HFFc6 (cell line): ENCODE measurements at regions not wholly inside any gene's neighbourhood (a gene's known extent, or its start where the extent isn't known, plus 50 kb on each side); places are given as distances from the start of the nearest gene placed in this dataset.
"Not testable (repeated sequence)": the region's sequence is repeated elsewhere in the genome, so short reads cannot be mapped to it uniquely, and the experiment has no call there.

ENCODE experiments used
- DNase-seq: peaks from one replicate; pipeline ENCODE4 v3.0.0-alpha.2; 2018
- H3K27ac Mint-ChIP-seq: 2 replicates; pipeline ENCODE4 v1.8.0; 2020; ENCODE audit warnings: mild to moderate bottlenecking, mixed read lengths
- H3K27me3 Mint-ChIP-seq: 2 replicates; pipeline ENCODE4 v1.8.0; 2021; ENCODE audit warnings: mild to moderate bottlenecking, moderate library complexity, mixed read lengths; ENCODE audit not compliant: insufficient read depth
- H3K36me3 Mint-ChIP-seq: 2 replicates; pipeline ENCODE4 v1.8.0; 2021; ENCODE audit warnings: low read depth, mixed read lengths
- H3K4me1 Mint-ChIP-seq: 2 replicates; pipeline ENCODE4 v1.8.0; 2020; ENCODE audit warnings: low read depth, mixed read lengths
- H3K4me3 Mint-ChIP-seq: 2 replicates; pipeline ENCODE4 v1.8.0; 2020; ENCODE audit warnings: mild to moderate bottlenecking, moderate library complexity, mixed read lengths
- H3K9me3 Mint-ChIP-seq: 2 replicates; pipeline ENCODE4 v1.8.0; 2020; ENCODE audit warnings: mild to moderate bottlenecking, mixed read lengths
- CTCF ChIP-seq: fragments of 200-600 bp; sonication (generic); IDR thresholded peaks from 2 replicates; pipeline ENCODE4 v1.5.0; 2021; ENCODE audit warnings: antibody characterized with exemption, mild to moderate bottlenecking

DNA sequence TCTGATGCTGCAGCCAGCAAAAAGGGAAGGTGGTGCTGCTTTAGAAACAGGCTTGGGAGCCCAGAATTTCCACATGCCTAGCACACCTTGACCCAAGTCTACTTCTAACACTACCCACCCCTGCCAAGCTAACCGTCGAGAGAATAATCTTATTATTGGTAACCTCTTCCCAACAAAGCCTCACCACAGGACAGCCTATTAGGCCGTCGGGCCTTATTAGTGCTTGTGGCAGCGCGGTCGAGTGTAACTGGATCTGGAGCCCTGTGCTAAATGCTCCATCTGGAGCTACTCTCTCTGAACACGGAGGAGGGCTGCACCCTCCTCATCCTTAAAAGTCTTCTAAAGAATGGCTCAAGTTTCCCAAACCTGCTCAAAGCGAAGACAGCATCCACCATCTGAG, 165.5 kb upstream of the NFIA start:
- H3K9me3 Mint-ChIP-seq: no peaks in the 10 kb centered on the region; the same call in 1 of the 2 replicates
- H3K4me1 Mint-ChIP-seq: no peaks in the 10 kb centered on the region
- no peak for TF ChIP-seq CTCF
- H3K36me3 Mint-ChIP-seq: no peaks in the 10 kb centered on the region
- H3K27ac Mint-ChIP-seq: no peak overlapping the region
- H3K27me3 Mint-ChIP-seq: peaks cover 6% of the 10 kb centered on the region
- H3K4me3 Mint-ChIP-seq: no peak overlapping the region
- DNase-seq: no peak

DNA sequence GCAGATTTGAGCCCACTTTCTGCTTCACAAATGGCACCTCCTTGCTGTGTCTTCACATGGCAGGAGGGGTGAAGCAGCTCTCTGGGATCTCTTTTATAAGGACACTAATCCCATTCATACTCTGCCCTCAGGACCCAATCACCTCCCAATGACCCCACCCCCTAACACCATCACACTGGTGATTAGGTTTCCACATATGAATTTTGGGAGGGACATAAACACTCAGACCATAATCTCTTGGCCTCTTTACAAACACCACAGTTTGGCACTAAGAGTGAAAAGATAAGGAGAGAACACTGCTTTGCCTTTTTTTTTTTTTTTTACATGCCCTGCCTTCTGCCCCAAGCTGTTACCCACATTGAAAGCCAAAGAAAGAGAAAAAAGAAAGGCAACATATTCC, 166.2 kb upstream of the NFIA start:
- Mint-ChIP-seq H3K27ac (no peak overlapping the region), H3K27me3 (peaks cover 5% of the 10 kb centered on the region), H3K4me3 (no peak overlapping the region), H3K9me3 (no peaks in the 10 kb centered on the region; the same call in 1 of the 2 replicates), H3K36me3 (no peaks in the 10 kb centered on the region), H3K4me1 (no peaks in the 10 kb centered on the region)
- DNase-seq: no peak
- no peak for TF ChIP-seq CTCF

DNA sequence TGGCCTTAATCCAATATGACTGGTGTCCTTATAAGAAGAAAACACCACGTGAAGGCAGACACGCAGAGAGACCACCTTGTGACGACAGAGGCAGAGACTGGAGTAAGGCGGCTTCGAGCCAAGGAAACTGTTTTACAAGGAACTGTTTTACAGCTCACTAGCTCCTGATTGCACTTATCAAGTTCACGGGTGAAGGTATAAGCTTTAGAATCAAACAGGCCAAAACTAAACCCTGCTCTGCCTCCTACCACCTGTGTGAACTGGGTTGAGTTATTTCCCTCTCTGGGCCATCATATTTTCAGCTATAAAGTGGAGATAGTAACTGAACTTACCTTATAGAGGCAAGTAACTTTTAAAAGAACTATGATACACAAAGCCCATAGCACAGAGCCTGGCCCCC, 166.9 kb upstream of the NFIA start:
- no peak for DNase-seq
- Mint-ChIP-seq H3K27me3 (peaks cover 5% of the 10 kb centered on the region), H3K9me3 (no peaks in the 10 kb centered on the region; the same call in 1 of the 2 replicates), H3K4me1 (no peaks in the 10 kb centered on the region), H3K27ac (no peak overlapping the region), H3K36me3 (no peaks in the 10 kb centered on the region), H3K4me3 (no peak overlapping the region)
- no peak for TF ChIP-seq CTCF

DNA sequence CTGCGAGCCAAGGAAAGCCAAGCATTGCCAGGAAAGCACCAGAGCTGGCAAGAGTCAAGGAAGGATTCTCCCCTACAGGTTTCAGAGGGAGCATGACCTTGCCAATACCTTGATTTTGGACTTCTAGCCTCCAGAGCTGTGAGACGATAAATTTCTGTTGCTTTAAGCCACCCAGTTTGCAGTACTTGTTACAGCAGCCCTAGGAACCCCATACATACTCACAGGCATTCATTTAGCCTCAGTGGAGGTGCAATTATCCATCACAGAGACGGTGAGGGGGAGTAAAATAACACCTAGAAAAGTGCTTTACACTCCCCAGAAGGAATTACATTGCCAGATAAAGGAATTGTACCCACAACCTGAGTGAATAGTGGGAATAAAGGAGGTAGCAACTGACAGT, 167.4 kb upstream of the NFIA start:
- no peak for DNase-seq
- no peak for TF ChIP-seq CTCF
- Mint-ChIP-seq H3K27ac (no peak overlapping the region), H3K9me3 (no peaks in the 10 kb centered on the region; the same call in 1 of the 2 replicates), H3K4me3 (no peak overlapping the region), H3K27me3 (peaks cover 5% of the 10 kb centered on the region), H3K4me1 (no peaks in the 10 kb centered on the region), H3K36me3 (no peaks in the 10 kb centered on the region)

DNA sequence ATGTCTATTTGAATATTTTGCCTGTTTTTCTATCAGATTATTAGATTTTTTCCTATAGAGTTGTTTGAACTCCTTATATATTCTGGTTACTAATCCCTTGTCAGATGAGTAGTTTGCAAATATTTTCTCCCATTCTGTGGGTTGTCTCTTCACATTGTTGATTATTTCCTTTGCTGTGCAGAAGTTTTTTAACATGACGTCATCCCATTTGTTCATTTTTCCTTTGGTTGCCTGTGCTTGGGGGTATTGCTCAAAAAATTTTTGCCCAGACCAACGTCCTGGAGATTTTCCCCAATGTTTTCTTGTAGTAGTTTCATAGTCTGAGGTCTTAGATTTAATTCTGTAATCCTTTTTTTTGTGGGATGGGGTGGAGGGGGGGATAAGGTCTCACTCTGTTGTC, 168.7 kb upstream of the NFIA start:
- not testable (repeated sequence) for DNase-seq, H3K9me3 Mint-ChIP-seq, H3K4me1 Mint-ChIP-seq, H3K27me3 Mint-ChIP-seq, H3K4me3 Mint-ChIP-seq, H3K27ac Mint-ChIP-seq, H3K36me3 Mint-ChIP-seq

GRCh38 chr1:60913039-60913438, 169.3 kb upstream of the NFIA start:
- H3K36me3 Mint-ChIP-seq: no peaks in the 10 kb centered on the region
- no peak overlapping the region for H3K27ac Mint-ChIP-seq
- peaks cover 10% of the 10 kb centered on the region for H3K27me3 Mint-ChIP-seq
- DNase-seq: no peak
- H3K4me3 Mint-ChIP-seq: no peak overlapping the region
- H3K4me1 Mint-ChIP-seq: no peaks in the 10 kb centered on the region
- no peak for TF ChIP-seq CTCF
- no peaks in the 10 kb centered on the region; the same call in 1 of the 2 replicates for H3K9me3 Mint-ChIP-seq
